Fibroblast of skin of back (primary cell): ENCODE measurements at regions not wholly inside any gene's neighbourhood (a gene's known extent, or its start where the extent isn't known, plus 50 kb on each side); places are given as distances from the start of the nearest gene placed in this dataset.
"Not testable (repeated sequence)": the region's sequence is repeated elsewhere in the genome, so short reads cannot be mapped to it uniquely, and the experiment has no call there.

Experiments used
- DNase-seq: peaks from one replicate; pipeline ENCODE4 v3.0.0-alpha.2; 2013

GRCh38 chr3:69647511-69648110 lies 91.7 kb upstream of the MITF start:
- DNase-seq, result peak; percentile 27

GRCh38 chr3:69647081-69647480 lies 92.2 kb upstream of the MITF start:
- DNase-seq, result no peak

GRCh38 chr3:69646287-69647067 lies 92.8 kb upstream of the MITF start:
- no peak for DNase-seq

GRCh38 chr3:69642606-69643005 lies 96.7 kb upstream of the MITF start:
- DNase-seq, result no peak

- no peak for DNase-seq
These were observed 99.4 kb upstream of the MITF start for GRCh38 chr3:69639851-69640250.

- no peak for DNase-seq
These were observed 110.3 kb upstream of the MITF start for GRCh38 chr3:69628951-69629350.

GRCh38 chr3:69613286-69613685 lies 126.0 kb upstream of the MITF start:
- DNase-seq, result no peak

- DNase-seq, result no peak
These were observed 126.5 kb upstream of the MITF start for GRCh38 chr3:69612791-69613190.

GRCh38 chr3:69609566-69609965 lies 129.7 kb upstream of the MITF start:
- not testable (repeated sequence) for DNase-seq

- DNase-seq, result no peak
These were observed 131.6 kb upstream of the MITF start for GRCh38 chr3:69607466-69608305.

- DNase-seq, result no peak
These were observed 133.4 kb upstream of the MITF start for GRCh38 chr3:69605867-69606266.

GRCh38 chr3:69604735-69605450 lies 134.4 kb upstream of the MITF start:
- no peak for DNase-seq

- DNase-seq, result no peak
These were observed 137.2 kb upstream of the MITF start for GRCh38 chr3:69602112-69602511.

- no peak for DNase-seq
These were observed 145.0 kb upstream of the MITF start for GRCh38 chr3:69594286-69594685.

GRCh38 chr3:69591164-69591736 lies 148.0 kb upstream of the MITF start:
- DNase-seq, result no peak

- no peak for DNase-seq
These were observed 149.2 kb upstream of the MITF start for GRCh38 chr3:69590111-69590510.

GRCh38 chr3:69588170-69588569 lies 151.1 kb upstream of the MITF start:
- no peak for DNase-seq

- DNase-seq, result no peak
These were observed 153.8 kb upstream of the MITF start for GRCh38 chr3:69585472-69585871.

- DNase-seq, result no peak
These were observed 157.2 kb upstream of the MITF start for GRCh38 chr3:69582044-69582443.

GRCh38 chr3:69579306-69580041 lies 159.8 kb upstream of the MITF start:
- no peak for DNase-seq

GRCh38 chr3:69569520-69569919 lies 169.7 kb upstream of the MITF start:
- DNase-seq, result no peak

- DNase-seq, result no peak
These were observed 170.3 kb upstream of the MITF start for GRCh38 chr3:69568951-69569350.
